ENCODE measurements at regions not wholly inside any gene's neighbourhood (a gene's known extent, or its start where the extent isn't known, plus 50 kb on each side); places are given as distances from the start of the nearest gene placed in this dataset.

- no peak for TF ChIP-seq MTA2 (IDR thresholded peaks at IDR 0.05; ENCODE audit: low read depth)
Observed at GRCh38 chr13:29713839-29714238, 118.4 kb upstream of the SLC7A1 start (continued).

- H3K4me3 ChIP-seq: no peak overlapping the region
- ATAC-seq (no peak), FAIRE-seq (no peak), DNase-seq (ENCODE audit: low read depth, low spot score) (no peak)
- TF ChIP-seq NR2C1 (IDR thresholded peaks at IDR 0.05): no peak
- TF ChIP-seq BMI1 (IDR thresholded peaks at IDR 0.05; ENCODE audit: borderline replicate concordance): no peak
- TF ChIP-seq TARDBP (IDR thresholded peaks at IDR 0.05; ENCODE audit: borderline replicate concordance): no peak
- no peak for TF ChIP-seq RBBP5 (conservative IDR thresholded peaks at IDR 0.05)
- no peak for TF ChIP-seq POLR2A (IDR thresholded peaks at IDR 0.05; ENCODE audit: low read depth, low read length)
- TF ChIP-seq HDAC6 (IDR thresholded peaks at IDR 0.05; ENCODE audit: unreplicated experiment): no peak
- H3K9me3 ChIP-seq (replicated peaks; ENCODE audit: control insufficient read depth, insufficient read depth, low read length): no peaks in the 10 kb centered on the region; the same call in 2 of the 3 replicates
- no peaks in the 10 kb centered on the region for H3K79me2 ChIP-seq (ENCODE audit: control insufficient read depth, insufficient read depth, low read length)
- 1% methylated on average over 4 of the region's 4 CpGs for WGBS (ENCODE audit: insufficient coverage, insufficient replicate concordance, low lambda C conversion rate, missing lambda C conversion rate)
- BruUV-seq (replicated peaks): no TSS peak
- no peaks in the 10 kb centered on the region for H3K4me1 ChIP-seq (ENCODE audit: control insufficient read depth, insufficient read depth, low read length)
- H2AFZ ChIP-seq (ENCODE audit: control insufficient read depth, low read depth, low read length): no peak overlapping the region
- no peaks in the 10 kb centered on the region for H3K36me3 ChIP-seq (ENCODE audit: control insufficient read depth in 2 of 2, insufficient read depth in 2 of 2, low read length in 1 of 2)
- H4K20me1 ChIP-seq (ENCODE audit: control insufficient read depth, insufficient read depth): no peaks in the 10 kb centered on the region
- RAD21 ChIA-PET (ENCODE audit: unreplicated experiment): interaction anchor here (1.3 kb wide), 1 partner anchor 400 kb away, joined by 3 read pairs; no protein-coding TSS in a partner anchor
- intact Hi-C loops (cut with micrococcal nuclease; ENCODE audit: unreplicated experiment) (no loop called here), in situ Hi-C loops (cut with MboI) (loop anchor here (5.0 kb wide), 1 partner anchor 204 kb away; no protein-coding TSS in a partner anchor)
- SMC1A ChIA-PET (ENCODE audit: uncharacterized antibody, unreplicated experiment): interaction anchor here (1.0 kb wide), 1 partner anchor 204 kb away, joined by 3 read pairs; no protein-coding TSS in a partner anchor
- no peak overlapping the region for H3K9ac ChIP-seq (ENCODE audit: control insufficient read depth, insufficient read depth, low read length)
- no peak overlapping the region for H3K27ac ChIP-seq (ENCODE audit: control insufficient read depth, insufficient read depth)
- no peaks in the 10 kb centered on the region; a peak in 2 of 4 replicates for H3K27me3 ChIP-seq (replicated peaks in 1 of 2; ENCODE audit: control insufficient read depth in 2 of 2, insufficient read depth in 2 of 2, low read length in 1 of 2)
- CTCF ChIA-PET: interaction anchor here (7.9 kb wide), 1 partner anchor 204 kb away, joined by 80 read pairs; no protein-coding TSS in a partner anchor
- no peak overlapping the region for H3K4me2 ChIP-seq (ENCODE audit: control insufficient read depth, insufficient read depth)
- POLR2A ChIA-PET: no interaction called here
Observed at GRCh38 chr13:29711776-29712175, 116.3 kb upstream of the SLC7A1 start.

GRCh38 chr13:29710511-29710910 lies 115.0 kb upstream of the SLC7A1 start:
- RAD21 ChIA-PET (ENCODE audit: unreplicated experiment): interaction anchor here (1.3 kb wide), 1 partner anchor 402 kb away, joined by 3 read pairs; no protein-coding TSS in a partner anchor
- Histone ChIP-seq H3K4me3 (no peak overlapping the region), H3K9ac (ENCODE audit: control insufficient read depth, insufficient read depth, low read length) (no peak overlapping the region), H3K27ac (ENCODE audit: control insufficient read depth, insufficient read depth) (no peak overlapping the region), H2AFZ (ENCODE audit: control insufficient read depth, low read depth, low read length) (no peak overlapping the region), H3K4me2 (ENCODE audit: control insufficient read depth, insufficient read depth) (no peak overlapping the region), H3K36me3 (ENCODE audit: control insufficient read depth in 2 of 2, insufficient read depth in 2 of 2, low read length in 1 of 2) (no peaks in the 10 kb centered on the region), H3K27me3 (replicated peaks in 1 of 2; ENCODE audit: control insufficient read depth in 2 of 2, insufficient read depth in 2 of 2, low read length in 1 of 2) (no peaks in the 10 kb centered on the region; a peak in 3 of 4 replicates), H3K4me1 (ENCODE audit: control insufficient read depth, insufficient read depth, low read length) (no peaks in the 10 kb centered on the region), H3K79me2 (ENCODE audit: control insufficient read depth, insufficient read depth, low read length) (no peaks in the 10 kb centered on the region), H4K20me1 (ENCODE audit: control insufficient read depth, insufficient read depth) (no peaks in the 10 kb centered on the region), H3K9me3 (replicated peaks; ENCODE audit: control insufficient read depth, insufficient read depth, low read length) (no peaks in the 10 kb centered on the region; the same call in 2 of the 3 replicates)
- in situ Hi-C loops (cut with MboI) (loop anchor here (5.0 kb wide), 1 partner anchor 203 kb away; no protein-coding TSS in a partner anchor), intact Hi-C loops (cut with micrococcal nuclease; ENCODE audit: unreplicated experiment) (no loop called here)
- CTCF ChIA-PET: interaction anchor here (2.3 to 7.9 kb wide), 2 partner anchors 202 to 402 kb away, joined by 8 to 80 read pairs; no protein-coding TSS in a partner anchor
- POLR2A ChIA-PET: no interaction called here
- no peak for DNase-seq (ENCODE audit: low read depth, low spot score)
- SMC1A ChIA-PET (ENCODE audit: uncharacterized antibody, unreplicated experiment): interaction anchor here (1.0 to 1.3 kb wide), 2 partner anchors 202 to 237 kb away, joined by 3 read pairs; no protein-coding TSS in a partner anchor
- ATAC-seq: no peak
- BruUV-seq (replicated peaks): no TSS peak
- FAIRE-seq: no peak
- WGBS (ENCODE audit: insufficient coverage, insufficient replicate concordance, low lambda C conversion rate, missing lambda C conversion rate): 0% methylated on average over 1 of the region's 1 CpG
- TF ChIP-seq IKZF1 (conservative IDR thresholded peaks at IDR 0.05): no peak
- no peak for TF ChIP-seq BRCA1 (IDR thresholded peaks at IDR 0.05; ENCODE audit: low read depth, low read length)
- no peak for TF ChIP-seq ASH2L (IDR thresholded peaks at IDR 0.05; ENCODE audit: borderline replicate concordance, low read depth)
- TF ChIP-seq ZNF217 (IDR thresholded peaks at IDR 0.05): no peak
- TF ChIP-seq REST (IDR thresholded peaks at IDR 0.05; ENCODE audit: low read depth, low read length): no peak
- no peak for TF ChIP-seq POLR2AphosphoS5 (IDR thresholded peaks at IDR 0.05; ENCODE audit: low read length)
- no peak for TF ChIP-seq POLR2AphosphoS2 (IDR thresholded peaks at IDR 0.05; ENCODE audit: low read depth, low read length)
- no peak for TF ChIP-seq TARDBP (IDR thresholded peaks at IDR 0.05; ENCODE audit: borderline replicate concordance)
- no peak for TF ChIP-seq TCF3 (IDR thresholded peaks at IDR 0.05; ENCODE audit: borderline replicate concordance, insufficient read depth, low read depth, low read length)

All from GM12878 (cell line).